ENCODE measurements at regions not wholly inside any gene's neighbourhood (a gene's known extent, or its start where the extent isn't known, plus 50 kb on each side); places are given as distances from the start of the nearest gene placed in this dataset.

DNA sequence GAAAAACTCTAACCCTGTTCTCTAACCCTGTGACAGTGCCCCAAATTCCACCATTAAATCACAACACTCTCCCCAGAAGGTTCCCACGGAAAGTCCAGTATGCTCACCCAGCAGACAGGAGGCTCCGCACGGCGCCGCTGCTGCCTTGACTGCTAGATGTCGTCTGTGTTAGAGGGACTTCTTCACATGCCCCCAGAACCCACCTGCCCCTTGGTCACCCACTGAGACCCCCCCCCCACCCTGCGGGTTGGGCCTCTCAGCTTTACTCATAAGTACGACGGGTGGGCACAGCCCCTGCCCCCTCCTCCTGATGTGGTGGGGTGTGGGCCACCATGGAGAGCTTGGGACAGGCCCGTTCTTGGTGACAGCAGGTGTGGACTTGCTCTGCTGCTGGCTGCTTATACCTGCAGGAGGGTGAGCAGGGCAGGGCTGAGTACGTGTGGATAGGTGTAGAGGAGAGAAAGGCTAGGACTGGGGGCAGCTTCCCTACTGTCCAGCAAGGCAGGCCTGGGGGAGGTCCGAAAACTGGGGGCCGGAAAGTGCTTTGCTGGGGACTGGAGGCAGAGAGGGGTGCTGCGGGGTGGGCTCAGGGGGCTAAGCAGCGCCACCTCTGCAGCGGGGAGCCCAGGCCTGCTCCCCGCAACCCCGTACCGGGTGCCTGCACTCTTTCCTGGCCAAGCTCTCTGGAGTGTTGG, 57.5 kb upstream of the OLFM1 start:
- Mint-ChIP-seq H3K4me3 (no peak overlapping the region), H3K27ac (ENCODE audit: low read depth) (no peak overlapping the region), H3K4me1 (no peaks in the 10 kb centered on the region), H3K36me3 (ENCODE audit: insufficient read depth) (no peaks in the 10 kb centered on the region), H3K27me3 (peaks cover 17% of the 10 kb centered on the region), H3K9me3 (no peaks in the 10 kb centered on the region)
- DNase-seq (ENCODE audit: low spot score in 2 of 2): no peak
- no peak for ATAC-seq (replicated peaks; ENCODE audit: extremely low read depth, poor library complexity, severe bottlenecking)

DNA sequence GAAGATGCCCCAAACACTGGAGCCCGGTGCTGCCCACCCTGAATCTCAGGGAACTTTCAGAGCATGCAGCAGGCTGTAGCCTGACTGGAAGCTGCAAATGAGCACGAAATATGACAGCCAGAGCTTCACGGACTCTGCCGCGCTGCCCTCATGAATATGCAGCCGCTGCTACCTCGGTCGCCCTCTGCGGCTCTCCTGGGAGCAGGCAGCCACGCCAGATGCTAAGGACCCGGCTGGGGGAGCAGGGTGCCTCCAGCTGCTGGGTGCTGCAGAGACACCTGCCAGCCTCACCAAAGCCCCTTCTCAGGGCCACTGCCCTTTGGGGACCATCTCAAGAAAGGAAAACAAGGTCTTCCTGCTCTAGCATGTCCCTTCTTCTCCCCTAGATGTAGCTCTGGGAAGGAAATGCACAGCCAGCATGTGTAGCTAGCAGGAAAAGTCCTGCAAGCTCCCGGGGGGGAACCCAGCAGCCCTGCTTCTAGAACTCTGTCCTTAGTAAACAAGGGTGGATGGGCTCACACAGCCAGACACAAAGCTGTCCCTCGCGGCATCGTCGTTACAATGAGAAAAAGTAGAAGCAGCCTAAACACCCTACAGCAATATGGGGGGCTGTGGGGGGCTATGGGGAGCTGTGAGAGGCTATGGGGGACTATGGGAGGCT, 56.8 kb upstream of the OLFM1 start:
- DNase-seq (ENCODE audit: low spot score in 2 of 2) (no peak), ATAC-seq (replicated peaks; ENCODE audit: extremely low read depth, poor library complexity, severe bottlenecking) (no peak)
- H3K4me3 Mint-ChIP-seq: no peak overlapping the region
- no peaks in the 10 kb centered on the region for H3K4me1 Mint-ChIP-seq
- peaks cover 17% of the 10 kb centered on the region for H3K27me3 Mint-ChIP-seq
- H3K27ac Mint-ChIP-seq (ENCODE audit: low read depth): no peak overlapping the region
- H3K9me3 Mint-ChIP-seq: no peaks in the 10 kb centered on the region
- H3K36me3 Mint-ChIP-seq (ENCODE audit: insufficient read depth): no peaks in the 10 kb centered on the region

DNA sequence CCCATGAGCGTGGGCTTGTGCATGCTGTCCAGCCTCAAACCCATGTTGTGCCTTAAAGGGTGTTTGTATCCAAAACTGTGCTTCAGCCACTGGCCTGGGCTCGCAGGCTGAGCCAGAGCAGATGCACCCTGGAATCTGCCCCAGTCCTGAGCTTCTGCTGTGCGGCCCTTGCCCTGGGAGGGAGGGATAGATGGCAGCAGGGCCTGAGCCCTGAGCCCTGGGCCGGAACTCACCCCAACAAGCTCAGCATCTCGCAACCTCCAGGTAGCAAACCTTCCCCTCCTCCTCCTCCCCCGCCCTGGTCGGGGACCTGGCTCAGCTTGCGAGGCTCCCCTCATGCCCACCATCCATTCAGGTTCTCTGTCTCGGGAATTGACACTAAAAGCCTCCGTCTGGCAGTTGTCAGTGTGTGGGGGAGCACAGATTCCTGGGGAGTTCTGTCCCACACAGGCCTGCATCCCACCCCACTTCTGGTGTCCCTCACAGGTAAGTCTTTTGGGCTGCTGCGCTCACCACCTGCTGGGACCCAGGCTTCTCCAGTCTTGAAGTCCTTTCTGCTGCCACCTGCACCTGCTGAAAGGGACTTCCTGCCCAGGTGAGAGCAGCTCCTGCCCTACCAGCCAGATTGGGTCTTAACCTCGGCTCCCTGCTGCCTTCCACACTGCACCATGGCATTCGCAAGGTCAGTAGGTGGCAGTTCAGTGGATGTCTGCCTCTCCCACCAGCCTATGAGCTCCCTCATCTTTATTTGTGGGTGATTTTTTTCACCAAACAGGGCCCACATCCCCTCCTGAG, 55.2 kb upstream of the OLFM1 start:
- Mint-ChIP-seq H3K27ac (ENCODE audit: low read depth) (no peak overlapping the region), H3K4me1 (no peaks in the 10 kb centered on the region), H3K36me3 (ENCODE audit: insufficient read depth) (no peaks in the 10 kb centered on the region), H3K4me3 (no peak overlapping the region), H3K27me3 (peaks cover 17% of the 10 kb centered on the region), H3K9me3 (no peaks in the 10 kb centered on the region)
- DNase-seq (ENCODE audit: low spot score in 2 of 2): no peak
- no peak for ATAC-seq (replicated peaks; ENCODE audit: extremely low read depth, poor library complexity, severe bottlenecking)

DNA sequence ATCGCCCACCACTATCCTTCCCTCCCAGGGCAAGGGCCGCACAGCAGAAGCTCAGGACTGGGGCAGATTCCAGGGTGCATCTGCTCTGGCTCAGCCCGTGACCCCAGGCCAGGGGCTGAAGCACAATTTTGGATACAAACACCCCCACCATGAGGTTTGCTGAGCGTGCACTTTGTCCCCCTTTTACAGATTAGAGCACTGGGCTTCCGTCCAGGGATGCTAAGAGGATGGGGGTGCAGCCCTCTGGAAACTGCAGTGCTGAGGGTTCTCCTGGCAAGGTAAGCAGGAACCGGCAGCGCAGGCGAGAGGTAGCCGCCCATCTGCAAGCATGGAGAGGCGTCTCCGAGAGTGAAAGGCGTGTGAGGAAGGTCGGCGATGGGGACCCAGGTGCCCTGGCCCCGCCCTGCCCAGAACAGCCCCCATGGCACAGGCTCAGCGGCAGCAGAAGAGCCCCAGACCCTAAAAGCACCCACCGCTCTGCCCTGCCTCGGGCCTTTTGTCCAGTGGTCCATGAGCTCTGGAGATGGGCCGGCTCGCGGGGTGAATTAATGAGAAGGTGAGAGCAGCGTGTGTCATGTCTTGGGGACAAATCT, 54.5 kb upstream of the OLFM1 start:
- Mint-ChIP-seq H3K36me3 (ENCODE audit: insufficient read depth) (no peaks in the 10 kb centered on the region), H3K27ac (ENCODE audit: low read depth) (no peak overlapping the region), H3K4me1 (no peaks in the 10 kb centered on the region), H3K4me3 (no peak overlapping the region), H3K9me3 (no peaks in the 10 kb centered on the region), H3K27me3 (peaks cover 17% of the 10 kb centered on the region)
- no peak for ATAC-seq (replicated peaks; ENCODE audit: extremely low read depth, poor library complexity, severe bottlenecking)
- no peak for DNase-seq (ENCODE audit: low spot score in 2 of 2)

DNA sequence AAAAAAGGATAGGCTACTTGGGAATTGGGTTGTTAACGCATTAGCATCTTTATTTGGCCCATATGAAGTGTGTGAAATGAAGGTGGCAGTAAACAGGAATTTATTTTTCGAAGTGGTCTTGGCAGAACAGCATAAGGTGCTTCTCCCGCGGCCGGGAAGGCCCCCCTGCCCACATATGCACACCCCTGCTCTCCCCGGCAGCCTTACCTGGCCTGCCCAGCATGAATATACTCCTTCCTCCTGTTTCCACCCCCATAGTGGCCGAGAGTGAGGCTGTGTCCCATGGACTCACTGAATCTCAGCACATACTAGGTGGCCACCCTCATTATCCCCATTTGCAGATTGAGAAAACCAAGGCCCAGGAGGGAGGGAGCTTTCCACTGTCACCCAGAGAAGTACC, 54.0 kb upstream of the OLFM1 start:
- Mint-ChIP-seq H3K9me3 (no peaks in the 10 kb centered on the region), H3K4me1 (no peaks in the 10 kb centered on the region), H3K27me3 (peaks cover 17% of the 10 kb centered on the region), H3K36me3 (ENCODE audit: insufficient read depth) (no peaks in the 10 kb centered on the region), H3K27ac (ENCODE audit: low read depth) (no peak overlapping the region), H3K4me3 (no peak overlapping the region)
- DNase-seq (ENCODE audit: low spot score in 2 of 2) (no peak), ATAC-seq (replicated peaks; ENCODE audit: extremely low read depth, poor library complexity, severe bottlenecking) (no peak)

DNA sequence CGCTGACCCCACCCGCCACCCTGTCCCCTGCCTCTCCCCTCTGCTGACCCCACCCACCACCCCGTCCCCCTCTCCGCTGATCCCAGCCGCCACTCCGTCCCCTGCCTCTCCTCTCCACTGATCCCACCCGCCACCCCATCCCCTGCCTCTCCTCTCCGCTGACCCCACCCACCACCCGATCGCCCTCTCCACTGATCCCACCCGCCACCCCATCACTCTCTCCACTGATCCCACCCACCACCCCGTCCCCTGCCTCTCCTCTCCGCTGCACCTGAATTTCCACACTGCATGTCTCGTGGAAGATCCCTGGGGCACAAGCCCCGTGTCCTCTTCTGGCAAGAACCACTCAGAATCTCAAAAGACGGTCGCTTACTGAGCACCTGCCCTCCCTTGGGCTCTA, 53.4 kb upstream of the OLFM1 start:
- DNase-seq (ENCODE audit: low spot score in 2 of 2) (no peak), ATAC-seq (replicated peaks; ENCODE audit: extremely low read depth, poor library complexity, severe bottlenecking) (no peak)
- H3K4me1 Mint-ChIP-seq: no peaks in the 10 kb centered on the region
- H3K27me3 Mint-ChIP-seq: peaks cover 15% of the 10 kb centered on the region
- no peak overlapping the region for H3K4me3 Mint-ChIP-seq
- no peaks in the 10 kb centered on the region for H3K36me3 Mint-ChIP-seq (ENCODE audit: insufficient read depth)
- H3K9me3 Mint-ChIP-seq: no peaks in the 10 kb centered on the region
- H3K27ac Mint-ChIP-seq (ENCODE audit: low read depth): no peak overlapping the region

DNA sequence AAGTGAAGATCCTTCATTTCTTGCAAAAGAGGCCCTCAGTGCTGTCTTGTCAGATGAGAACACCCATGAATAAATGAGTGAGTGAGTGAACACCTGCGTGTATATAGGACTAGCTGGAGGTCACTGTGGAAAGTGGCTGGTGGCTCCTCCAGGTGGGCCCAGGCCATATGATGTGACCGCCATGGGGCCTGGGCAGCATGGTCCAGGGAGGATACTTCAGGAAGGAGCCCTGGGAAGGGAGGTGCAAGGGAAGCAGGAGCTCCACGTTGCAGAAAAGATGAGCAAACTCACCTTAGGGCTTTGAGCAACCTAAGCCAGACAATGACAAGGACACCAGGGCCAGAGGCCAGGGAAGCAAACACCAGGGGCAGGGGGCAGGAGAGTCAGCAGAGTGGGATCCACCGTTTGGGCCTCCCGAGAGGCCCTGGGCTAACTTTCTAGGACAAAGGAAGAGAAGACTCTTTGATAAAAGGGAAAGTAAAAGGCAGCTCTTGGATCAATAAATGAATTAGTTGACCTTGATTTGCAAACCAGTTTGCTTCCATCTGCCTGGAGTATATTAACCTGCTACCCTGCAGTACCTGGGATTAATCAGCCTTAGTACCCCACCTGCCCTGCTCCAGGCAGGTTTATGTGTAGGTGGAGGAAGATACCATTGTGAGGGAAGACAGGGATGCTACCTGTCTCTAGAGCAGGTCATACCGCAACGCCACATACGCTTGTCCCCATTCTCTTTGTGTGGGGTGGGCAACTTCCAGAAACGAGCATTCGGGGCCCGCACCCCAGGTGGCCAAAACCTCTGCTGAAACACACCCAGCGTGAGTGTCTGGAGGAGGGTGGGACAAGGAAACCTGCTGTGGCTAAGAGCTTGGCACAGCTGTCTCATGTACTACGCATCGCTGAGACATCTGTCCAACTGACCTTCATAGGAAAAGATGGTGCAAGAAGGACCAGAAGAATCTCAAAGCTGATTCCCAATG, 51.4 kb upstream of the OLFM1 start:
- Mint-ChIP-seq H3K27ac (ENCODE audit: low read depth) (no peak overlapping the region), H3K36me3 (ENCODE audit: insufficient read depth) (no peaks in the 10 kb centered on the region), H3K9me3 (no peaks in the 10 kb centered on the region), H3K4me1 (no peaks in the 10 kb centered on the region), H3K4me3 (no peak overlapping the region), H3K27me3 (no peaks in the 10 kb centered on the region)
- DNase-seq (ENCODE audit: low spot score in 2 of 2) (no peak), ATAC-seq (replicated peaks; ENCODE audit: extremely low read depth, poor library complexity, severe bottlenecking) (no peak)

DNA sequence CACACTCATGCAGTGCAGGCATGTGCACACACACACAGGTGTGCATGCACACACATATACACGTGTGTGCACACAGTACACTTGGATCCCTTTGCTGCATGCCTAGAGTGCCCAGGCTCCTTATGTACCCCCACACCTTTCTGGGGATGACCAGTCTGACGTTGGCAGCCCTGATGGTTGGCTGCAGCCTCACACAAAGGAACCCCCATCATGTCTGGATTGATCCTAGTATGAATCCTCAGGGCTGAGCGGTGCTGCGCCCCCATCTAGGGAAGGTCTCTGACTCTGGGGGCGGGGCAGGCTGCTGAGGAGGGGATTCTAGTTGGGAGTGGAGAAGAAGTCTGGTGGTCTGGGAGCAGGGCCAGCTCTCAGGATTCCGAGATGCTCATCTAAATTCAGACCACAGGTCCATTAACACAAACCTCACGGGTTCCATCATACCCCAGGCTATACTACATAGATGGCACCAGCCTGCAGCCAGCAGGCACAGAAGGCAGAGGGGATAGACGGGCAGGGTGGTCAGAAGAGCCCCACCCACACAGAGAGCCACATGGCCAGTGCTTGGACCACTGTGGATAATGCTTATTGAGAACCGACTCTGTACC, 50.5 kb upstream of the OLFM1 start:
- Mint-ChIP-seq H3K27me3 (no peaks in the 10 kb centered on the region), H3K9me3 (no peaks in the 10 kb centered on the region), H3K27ac (ENCODE audit: low read depth) (no peak overlapping the region), H3K4me1 (no peaks in the 10 kb centered on the region), H3K36me3 (ENCODE audit: insufficient read depth) (no peaks in the 10 kb centered on the region), H3K4me3 (no peak overlapping the region)
- DNase-seq (ENCODE audit: low spot score in 2 of 2): no peak
- no peak for ATAC-seq (replicated peaks; ENCODE audit: extremely low read depth, poor library complexity, severe bottlenecking)

DNA sequence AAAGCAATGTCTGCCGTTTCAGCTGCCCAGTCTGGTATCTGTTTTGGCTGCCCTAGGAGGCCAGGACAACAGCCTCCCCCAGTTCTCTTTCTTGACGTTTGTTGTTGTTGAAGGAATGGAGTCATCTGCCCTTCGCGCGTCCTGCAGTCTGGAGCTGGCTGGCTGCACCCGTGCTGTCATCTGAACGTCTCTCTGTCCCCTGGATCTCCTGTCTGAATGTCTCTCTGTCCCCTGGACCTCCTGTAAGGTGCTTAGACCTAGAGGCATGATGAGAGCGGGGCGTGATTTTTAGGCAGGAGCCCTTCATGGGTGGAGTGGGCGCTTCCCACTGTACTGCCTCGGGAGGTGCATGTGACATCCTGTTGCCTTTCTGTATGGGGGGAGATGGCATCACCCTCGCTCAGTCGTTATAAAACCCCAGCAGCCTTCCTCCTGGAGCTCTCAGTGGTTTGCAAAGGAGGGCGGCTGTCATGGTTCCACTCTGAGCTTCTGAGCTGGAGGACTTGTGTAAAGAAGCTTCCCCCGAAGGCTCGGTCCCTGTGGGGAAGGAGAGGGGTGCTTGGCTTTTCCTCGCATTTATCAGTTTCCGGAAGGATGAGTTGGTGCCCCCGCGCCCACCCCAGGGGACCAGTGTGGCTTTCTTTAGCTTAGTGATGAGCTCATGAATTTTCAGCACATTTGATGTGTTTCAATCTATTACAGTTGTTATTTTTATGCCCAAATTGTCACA, 49.8 kb upstream of the OLFM1 start:
- H3K36me3 Mint-ChIP-seq (ENCODE audit: insufficient read depth): no peaks in the 10 kb centered on the region
- DNase-seq (ENCODE audit: low spot score in 2 of 2): no peak

More for the DNA sequence above, 49.8 kb upstream of the OLFM1 start:
- no peaks in the 10 kb centered on the region for H3K27me3 Mint-ChIP-seq
- H3K9me3 Mint-ChIP-seq: no peaks in the 10 kb centered on the region
- ATAC-seq (replicated peaks; ENCODE audit: extremely low read depth, poor library complexity, severe bottlenecking): no peak
- H3K27ac Mint-ChIP-seq (ENCODE audit: low read depth): no peak overlapping the region
- no peak overlapping the region for H3K4me3 Mint-ChIP-seq
- no peaks in the 10 kb centered on the region for H3K4me1 Mint-ChIP-seq

All from central memory CD8-positive, alpha-beta T cell (primary cell).